ENCODE measurements at regions not wholly inside any gene's neighbourhood (a gene's known extent, or its start where the extent isn't known, plus 50 kb on each side); places are given as distances from the start of the nearest gene placed in this dataset.
A peak's percentile ranks its signal among the peaks of the same experiment; 100 is the strongest.
"Not testable (repeated sequence)": the region's sequence is repeated elsewhere in the genome, so short reads cannot be mapped to it uniquely, and the experiment has no call there.

GRCh38 chr7:50908628-50909290, 126.1 kb upstream of the GRB10 start:
- DNase-seq (ENCODE audit: low spot score) (no peak), ATAC-seq (no peak)
- H3K27me3 Mint-ChIP-seq (ENCODE audit: low read depth), result no peaks in the 10 kb centered on the region
- peaks cover 28% of the 10 kb centered on the region for H3K9me3 Mint-ChIP-seq
- H3K36me3 Mint-ChIP-seq, result peaks cover 9% of the 10 kb centered on the region
- TF ChIP-seq ZNF425 (CRISPR knock-in tag; conservative IDR thresholded peaks at IDR 0.05), result no peak
- no peak for TF ChIP-seq ETV6 (CRISPR knock-in tag; IDR thresholded peaks at IDR 0.05)
- ChIA-PET CTCF (no interaction called here), POLR2A (no interaction called here)
- H3K4me1 Mint-ChIP-seq, result peaks cover 2% of the 10 kb centered on the region
- no peak overlapping the region for H3K4me3 Mint-ChIP-seq
- H3K27ac Mint-ChIP-seq, result no peak overlapping the region

GRCh38 chr7:50898604-50899477, 116.1 kb upstream of the GRB10 start:
- peak; percentile 60 for DNase-seq (ENCODE audit: low spot score)
- CTCF ChIA-PET; POLR2A ChIA-PET; H3K4me1 Mint-ChIP-seq; H3K27me3 Mint-ChIP-seq (ENCODE audit: low read depth); ATAC-seq: not testable (repeated sequence)
- H3K27ac Mint-ChIP-seq, result peak overlapping the region; percentile 84
- peaks cover 21% of the 10 kb centered on the region for H3K9me3 Mint-ChIP-seq
- peak; percentile 54; the same call in 1 of the 2 replicates for TF ChIP-seq ZNF121 (CRISPR knock-in tag; IDR thresholded peaks at IDR 0.05)
- H3K36me3 Mint-ChIP-seq, result peaks cover 24% of the 10 kb centered on the region
- peak overlapping the region; percentile 51 for H3K4me3 Mint-ChIP-seq

GRCh38 chr7:50887061-50887460, 104.4 kb upstream of the GRB10 start:
- H3K4me1 Mint-ChIP-seq; H3K27ac Mint-ChIP-seq; H3K27me3 Mint-ChIP-seq (ENCODE audit: low read depth); CTCF ChIA-PET; DNase-seq (ENCODE audit: low spot score); H3K4me3 Mint-ChIP-seq; ATAC-seq; POLR2A ChIA-PET: not testable (repeated sequence)
- Mint-ChIP-seq H3K9me3 (peaks cover 42% of the 10 kb centered on the region), H3K36me3 (peaks cover 27% of the 10 kb centered on the region)

GRCh38 chr7:50872437-50872836, 89.7 kb upstream of the GRB10 start:
- POLR2A ChIA-PET, result no interaction called here
- no peak overlapping the region for H3K4me3 Mint-ChIP-seq
- H3K36me3 Mint-ChIP-seq, result peaks cover 71% of the 10 kb centered on the region
- H3K4me1 Mint-ChIP-seq, result peaks cover 20% of the 10 kb centered on the region
- DNase-seq (ENCODE audit: low spot score) (no peak), ATAC-seq (no peak)
- peaks cover 57% of the 10 kb centered on the region for H3K9me3 Mint-ChIP-seq
- peaks cover 8% of the 10 kb centered on the region for H3K27me3 Mint-ChIP-seq (ENCODE audit: low read depth)
- no peak overlapping the region for H3K27ac Mint-ChIP-seq
- no peak for TF ChIP-seq JAZF1 (CRISPR knock-in tag; IDR thresholded peaks at IDR 0.05)
- CTCF ChIA-PET, result no interaction called here

GRCh38 chr7:50869108-50869725, 86.5 kb upstream of the GRB10 start:
- no peak for ATAC-seq
- TF ChIP-seq PRRX2 (CRISPR knock-in tag; IDR thresholded peaks at IDR 0.05), result no peak
- TF ChIP-seq AFF4 (CRISPR knock-in tag; IDR thresholded peaks at IDR 0.05; ENCODE audit: borderline replicate concordance), result no peak
- no peak for TF ChIP-seq TCF7 (CRISPR knock-in tag; IDR thresholded peaks at IDR 0.05; ENCODE audit: low read depth)
- TF ChIP-seq ERG (CRISPR knock-in tag; IDR thresholded peaks at IDR 0.05), result no peak
- TF ChIP-seq FOXP1 (CRISPR knock-in tag; IDR thresholded peaks at IDR 0.05; ENCODE audit: borderline replicate concordance), result no peak
- no peak for TF ChIP-seq CBFB (CRISPR knock-in tag; IDR thresholded peaks at IDR 0.05; ENCODE audit: low read depth)
- TF ChIP-seq KAT7 (CRISPR knock-in tag; IDR thresholded peaks at IDR 0.05; ENCODE audit: borderline replicate concordance), result no peak
- TF ChIP-seq ZBTB21 (CRISPR knock-in tag; IDR thresholded peaks at IDR 0.05; ENCODE audit: borderline replicate concordance), result no peak
- TF ChIP-seq ZNF138 (CRISPR knock-in tag; conservative IDR thresholded peaks at IDR 0.05), result no peak
- TF ChIP-seq JUN (CRISPR knock-in tag; IDR thresholded peaks at IDR 0.05), result no peak
- no peak for TF ChIP-seq GABPB1 (CRISPR knock-in tag; IDR thresholded peaks at IDR 0.05)

More at GRCh38 chr7:50869108-50869725, 86.5 kb upstream of the GRB10 start:
- CTCF ChIA-PET, result no interaction called here
- H3K4me1 Mint-ChIP-seq, result peaks cover 51% of the 10 kb centered on the region
- no peak overlapping the region for H3K27ac Mint-ChIP-seq
- H3K27me3 Mint-ChIP-seq (ENCODE audit: low read depth), result peaks cover 8% of the 10 kb centered on the region
- DNase-seq (ENCODE audit: low spot score), result no peak
- POLR2A ChIA-PET, result no interaction called here
- H3K9me3 Mint-ChIP-seq, result peaks cover 28% of the 10 kb centered on the region
- peaks cover 44% of the 10 kb centered on the region for H3K36me3 Mint-ChIP-seq
- H3K4me3 Mint-ChIP-seq, result no peak overlapping the region

All from WTC11 (cell line).